H9 (cell line): ENCODE measurements at regions not wholly inside any gene's neighbourhood (a gene's known extent, or its start where the extent isn't known, plus 50 kb on each side); places are given as distances from the start of the nearest gene placed in this dataset.

Experiments used
- DNase-seq: peaks from one replicate; pipeline ENCODE4 v3.0.0-alpha.2; 2017
- H2AFZ ChIP-seq: one replicate; pipeline ENCODE4 v1.6.1; 2013; ENCODE audit warnings: mild to moderate bottlenecking, low read length, control low read depth, moderate library complexity
- H2AK5ac ChIP-seq: 2 replicates; pipeline ENCODE4 v1.6.1; 2013; ENCODE audit warnings: low read length, control low read depth, mixed read lengths; ENCODE audit not compliant: insufficient read length
- H2BK120ac ChIP-seq: one replicate; pipeline ENCODE4 v1.6.1; 2013; ENCODE audit warnings: low read depth, mild to moderate bottlenecking, low read length, control low read depth, inconsistent platforms; ENCODE audit not compliant: poor library complexity, severe bottlenecking
- H2BK12ac ChIP-seq: 2 replicates; pipeline ENCODE4 v1.6.1; 2013; ENCODE audit warnings: low read length, control low read depth, mixed read lengths, low read depth; ENCODE audit not compliant: insufficient read length
- H2BK15ac ChIP-seq: 2 replicates; pipeline ENCODE4 v1.6.1; 2013; ENCODE audit warnings: low read depth, low read length, control low read depth
- H2BK20ac ChIP-seq: one replicate; pipeline ENCODE4 v1.6.1; 2013; ENCODE audit warnings: low read depth, mild to moderate bottlenecking, low read length, control low read depth, inconsistent platforms; ENCODE audit not compliant: poor library complexity, severe bottlenecking
- H2BK5ac ChIP-seq: 2 replicates; pipeline ENCODE4 v1.6.1; 2013; ENCODE audit warnings: low read length, control low read depth, mixed read lengths; ENCODE audit not compliant: insufficient read length
- H3K14ac ChIP-seq: 2 replicates; pipeline ENCODE4 v1.6.1; 2013; ENCODE audit warnings: low read length, control low read depth; ENCODE audit not compliant: insufficient read depth
- H3K18ac ChIP-seq: 2 replicates; pipeline ENCODE4 v1.6.1; 2013; ENCODE audit warnings: low read depth, mild to moderate bottlenecking, mixed read lengths, low read length, control low read depth; ENCODE audit not compliant: insufficient read length
- H3K23ac ChIP-seq: 2 replicates; pipeline ENCODE4 v1.6.1; 2013; ENCODE audit warnings: low read length, control low read depth, mixed read lengths, low read depth; ENCODE audit not compliant: insufficient read length
- H3K23me2 ChIP-seq: 2 replicates; pipeline ENCODE4 v1.6.1; 2013; ENCODE audit warnings: low read depth, mild to moderate bottlenecking, mixed read lengths, low read length, control low read depth; ENCODE audit not compliant: insufficient read length, poor library complexity, severe bottlenecking
- H3K27ac ChIP-seq: 2 replicates; pipeline ENCODE4 v1.5.1; 2013; ENCODE audit warnings: low read length, control low read depth, mixed read lengths, low read depth; ENCODE audit not compliant: insufficient read length
- H3K27me3 ChIP-seq: 2 replicates; pipeline ENCODE4 v1.6.1; 2013; ENCODE audit warnings: low read length, control low read depth, inconsistent platforms; ENCODE audit not compliant: insufficient read depth
- H3K4ac ChIP-seq: 2 replicates; pipeline ENCODE4 v1.6.1; 2013; ENCODE audit warnings: low read depth, mild to moderate bottlenecking, control low read depth, inconsistent platforms, low read length, moderate library complexity
- H3K4me1 ChIP-seq: 2 replicates; pipeline ENCODE4 v1.6.1; 2013; ENCODE audit warnings: low read length, control low read depth, inconsistent platforms; ENCODE audit not compliant: insufficient read depth
- H3K4me2 ChIP-seq: 2 replicates; pipeline ENCODE4 v1.6.1; 2013; ENCODE audit warnings: low read length, control low read depth, mixed read lengths; ENCODE audit not compliant: insufficient read length, insufficient read depth
- H3K56ac ChIP-seq: 2 replicates; pipeline ENCODE4 v1.6.1; 2013; ENCODE audit warnings: low read depth, mild to moderate bottlenecking, mixed read lengths, low read length, control low read depth; ENCODE audit not compliant: insufficient read length
- H3K79me1 ChIP-seq: 2 replicates; pipeline ENCODE4 v1.6.1; 2013; ENCODE audit warnings: low read depth, mild to moderate bottlenecking, moderate library complexity, low read length, control low read depth, inconsistent platforms; ENCODE audit not compliant: insufficient read depth, poor library complexity, severe bottlenecking
- H3K79me2 ChIP-seq: 2 replicates; pipeline ENCODE4 v1.6.1; 2013; ENCODE audit warnings: low read length, control low read depth, inconsistent platforms; ENCODE audit not compliant: insufficient read depth
- H3K9ac ChIP-seq: 2 replicates; pipeline ENCODE4 v1.6.1; 2013; ENCODE audit warnings: low read length, control low read depth, mixed read lengths; ENCODE audit not compliant: insufficient read length; ENCODE audit errors: extremely low read depth
- H3K9me3 ChIP-seq: one replicate; pipeline ENCODE4 v1.6.1; 2013; ENCODE audit warnings: low read depth, low read length, inconsistent platforms; ENCODE audit not compliant: control insufficient read depth
- H3T11ph ChIP-seq: one replicate; pipeline ENCODE4 v1.6.1; 2013; ENCODE audit warnings: mild to moderate bottlenecking, low read length, control low read depth, inconsistent platforms
- H4K20me1 ChIP-seq: one replicate; pipeline ENCODE4 v1.6.1; 2013; ENCODE audit not compliant: control insufficient read depth, insufficient read length, insufficient read depth
- H4K5ac ChIP-seq: 2 replicates; pipeline ENCODE4 v1.6.1; 2013; ENCODE audit warnings: low read depth, mild to moderate bottlenecking, mixed read lengths, low read length, control low read depth; ENCODE audit not compliant: insufficient read length
- H4K8ac ChIP-seq: replicated peaks from 2 replicates; pipeline ENCODE4 v1.6.1; 2013; ENCODE audit warnings: low read length, control low read depth, mixed read lengths, low read depth; ENCODE audit not compliant: insufficient read length
- H4K91ac ChIP-seq: 2 replicates; pipeline ENCODE4 v1.6.1; 2013; ENCODE audit warnings: low read depth, mild to moderate bottlenecking, moderate library complexity, mixed read lengths, low read length, control low read depth; ENCODE audit not compliant: insufficient read length
- H3K27ac Mint-ChIP-seq, 3 experiments: 2 replicates in 2 of 3; 3 replicates in 1 of 3; pipeline ENCODE4 v1.8.0; 2020 to 2021; ENCODE audit warnings: mixed read lengths in 3 of 3, mild to moderate bottlenecking in 1 of 3, moderate library complexity in 1 of 3
- H3K27me3 Mint-ChIP-seq: 2 replicates; pipeline ENCODE4 v1.8.0; 2021; ENCODE audit warnings: low read depth, mild to moderate bottlenecking, moderate library complexity, mixed read lengths
- H3K36me3 Mint-ChIP-seq, 3 experiments: 2 replicates in 2 of 3; 3 replicates in 1 of 3; pipeline ENCODE4 v1.8.0; 2020 to 2021; ENCODE audit warnings: low read depth in 3 of 3, mixed read lengths in 3 of 3; ENCODE audit not compliant: insufficient read depth in 1 of 3
- H3K4me1 Mint-ChIP-seq, 2 experiments: 2 replicates each; pipeline ENCODE4 v1.8.0; 2020; ENCODE audit warnings: mixed read lengths in 2 of 2
- H3K4me3 Mint-ChIP-seq, 2 experiments: 2 replicates in 1 of 2; 3 replicates in 1 of 2; pipeline ENCODE4 v1.8.0; 2020 to 2021; ENCODE audit warnings: mild to moderate bottlenecking in 2 of 2, mixed read lengths in 2 of 2, moderate library complexity in 1 of 2
- H3K9me3 Mint-ChIP-seq, 2 experiments: 2 replicates in 1 of 2; 3 replicates in 1 of 2; pipeline ENCODE4 v1.8.0; 2020; ENCODE audit warnings: mild to moderate bottlenecking in 2 of 2, mixed read lengths in 2 of 2, moderate library complexity in 1 of 2
- CTCF ChIP-seq: fragments of 200-600 bp; sonication (generic); conservative IDR thresholded peaks from 3 replicates; pipeline ENCODE4 v1.8.0; 2021; ENCODE audit warnings: antibody characterized with exemption, mild to moderate bottlenecking
- WGBS: extraction: QIAGEN DNeasy Blood & Tissue Kit; methylation state at CpG from one replicate; pipeline ENCODE4 v1.1.7; 2013; ENCODE audit warnings: missing lambda C conversion rate, low lambda C conversion rate, mixed read lengths; ENCODE audit not compliant: insufficient read length; ENCODE audit errors: extremely low coverage; 5-methylcytosine and 5-hydroxymethylcytosine counted together

- no peaks in the 10 kb centered on the region for H3K27me3 ChIP-seq
- no peaks in the 10 kb centered on the region for H3K23me2 ChIP-seq
Measured at GRCh38 chr9:7341571-7341970, 458.0 kb downstream of the DMAC1 start.

More at GRCh38 chr9:7341571-7341970, 458.0 kb downstream of the DMAC1 start:
- no peak overlapping the region for H3K4me3 Mint-ChIP-seq
- H3K4me2 ChIP-seq: no peak overlapping the region
- no peak overlapping the region for H4K91ac ChIP-seq
- no peak overlapping the region for H2BK12ac ChIP-seq
- no peak for TF ChIP-seq CTCF
- no CpG with 5 or more reads among the region's 1 CpG for WGBS
- no peak for DNase-seq
- no peak overlapping the region for H3K9ac ChIP-seq
- H3K27ac ChIP-seq: no peak overlapping the region
- H4K8ac ChIP-seq: no peak overlapping the region
- no peak overlapping the region for H3K27ac Mint-ChIP-seq
- H3K27me3 Mint-ChIP-seq: no peaks in the 10 kb centered on the region
- H3K79me2 ChIP-seq: no peaks in the 10 kb centered on the region
- H3K4me1 ChIP-seq: no peaks in the 10 kb centered on the region
- no peak overlapping the region for H2BK20ac ChIP-seq
- H4K5ac ChIP-seq: no peak overlapping the region
- H2AK5ac ChIP-seq: no peak overlapping the region
- peaks cover 5 to 6% of the 10 kb centered on the region in 2 experiments; a peak in 2 of 4 replicates for H3K4me1 Mint-ChIP-seq
- H3T11ph ChIP-seq: no peak overlapping the region
- no peak overlapping the region for H3K4ac ChIP-seq
- no peaks in the 10 kb centered on the region for H3K36me3 Mint-ChIP-seq
- H3K18ac ChIP-seq: no peak overlapping the region
- H3K56ac ChIP-seq: no peak overlapping the region
- no peaks in the 10 kb centered on the region for H3K9me3 Mint-ChIP-seq
- no peaks in the 10 kb centered on the region for H3K9me3 ChIP-seq
- H4K20me1 ChIP-seq: no peaks in the 10 kb centered on the region
- H3K23ac ChIP-seq: no peak overlapping the region
- H2BK15ac ChIP-seq: no peak overlapping the region
- no peak overlapping the region for H2BK120ac ChIP-seq
- H3K14ac ChIP-seq: no peak overlapping the region
- no peak overlapping the region for H2BK5ac ChIP-seq
- H3K79me1 ChIP-seq: no peaks in the 10 kb centered on the region
- no peak overlapping the region for H2AFZ ChIP-seq
